ENCODE measurements at regions not wholly inside any gene's neighbourhood (a gene's known extent, or its start where the extent isn't known, plus 50 kb on each side); places are given as distances from the start of the nearest gene placed in this dataset.

DNA sequence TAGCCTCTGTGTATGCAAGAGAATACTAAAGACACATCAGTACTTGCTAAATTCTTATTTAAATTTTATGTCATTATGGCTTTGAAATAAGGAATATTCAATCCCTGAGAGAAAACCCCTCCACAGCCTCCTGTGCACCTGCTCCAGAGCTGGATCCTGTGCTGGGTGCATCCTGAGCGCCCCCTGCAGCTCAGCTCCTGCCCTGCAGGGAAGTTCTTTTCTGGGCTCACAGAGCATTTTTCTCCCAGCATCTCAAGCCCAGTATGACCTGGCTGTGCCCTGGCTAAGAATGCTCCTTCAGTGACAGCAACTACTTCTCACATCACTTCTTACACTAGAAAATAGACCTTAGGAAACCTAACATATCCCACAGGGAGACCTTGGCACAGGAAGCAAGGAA is 1211.7 kb downstream of the TMEM121 start:
- no peak overlapping the region for H3K4me3 ChIP-seq (ENCODE audit: extremely low read depth in 1 of 4, insufficient read depth in 2 of 4, low read depth in 3 of 4, low read length in 4 of 4)
- no peak overlapping the region for H3K9ac ChIP-seq (replicated peaks in 1 of 4; ENCODE audit: extremely low read depth in 1 of 4, low read depth in 3 of 4, low read length in 3 of 4)
- H3K9me3 ChIP-seq (ENCODE audit: insufficient read depth in 2 of 2, low read depth in 1 of 2, low read length in 1 of 2): peaks cover 8 to 43% of the 10 kb centered on the region in 2 experiments; a peak in 3 of 4 replicates
- no peaks in the 10 kb centered on the region for H3K23me2 ChIP-seq (ENCODE audit: low read depth, low read length)
- H3K79me2 ChIP-seq (ENCODE audit: control insufficient read depth in 1 of 2, insufficient read depth in 2 of 2, low read length in 2 of 2): no peaks in the 10 kb centered on the region
- DNase-seq (ENCODE audit: low read depth in 1 of 2, low spot score in 2 of 2) (no peak), FAIRE-seq (no peak)
- no peak overlapping the region for H2BK15ac ChIP-seq (ENCODE audit: low read length)
- no peak overlapping the region for H3K4me2 ChIP-seq (ENCODE audit: insufficient read depth in 1 of 2, low read depth in 2 of 2, low read length in 2 of 2)
- H3K4ac ChIP-seq (replicated peaks; ENCODE audit: insufficient read length, low read depth, low read length): no peak overlapping the region
- POLR2A ChIA-PET (ENCODE audit: partially characterized antibody): no interaction called here
- no peak overlapping the region for H4K8ac ChIP-seq (ENCODE audit: extremely low read depth, insufficient read depth, low read length)
- no peak overlapping the region for H2BK20ac ChIP-seq (ENCODE audit: low read length)
- no peak overlapping the region for H4K5ac ChIP-seq (ENCODE audit: insufficient read length, low read depth, low read length)
- H2BK5ac ChIP-seq (ENCODE audit: low read depth, low read length): no peak overlapping the region
- H3K18ac ChIP-seq (ENCODE audit: extremely low read depth, low read length): no peak overlapping the region
- H2AK5ac ChIP-seq (ENCODE audit: low read depth, low read length): no peak overlapping the region
- no peak overlapping the region for H4K91ac ChIP-seq (replicated peaks; ENCODE audit: insufficient read length, low read length)
- H3K79me1 ChIP-seq (ENCODE audit: low read depth, low read length): no peaks in the 10 kb centered on the region
- no peak overlapping the region for H2BK12ac ChIP-seq (ENCODE audit: low read depth, low read length)
- H3K14ac ChIP-seq (ENCODE audit: insufficient read length): no peak overlapping the region
- no peaks in the 10 kb centered on the region for H3K27me3 ChIP-seq (replicated peaks in 1 of 4; ENCODE audit: control insufficient read depth in 3 of 4, extremely low read depth in 1 of 4, insufficient read depth in 3 of 4, low read length in 3 of 4)
- no peak overlapping the region for H3K56ac ChIP-seq (replicated peaks; ENCODE audit: insufficient read length, low read depth, low read length)
- WGBS, 2 experiments (ENCODE audit: extremely low coverage in 1 of 2, insufficient coverage in 1 of 2, insufficient read length in 1 of 2, insufficient replicate concordance in 2 of 2, low coverage in 1 of 2, low lambda C conversion rate in 2 of 2, missing lambda C conversion rate in 1 of 2): 29% methylated on average over 1 of the region's 1 CpG; no CpG with 5 or more reads in 1 of the 2 experiments
- no peak overlapping the region for H3K23ac ChIP-seq (ENCODE audit: insufficient read length)
- CTCF ChIA-PET (ENCODE audit: partially characterized antibody): no interaction called here
- no peaks in the 10 kb centered on the region for H3K4me1 ChIP-seq (replicated peaks in 1 of 4; ENCODE audit: control insufficient read depth in 3 of 4, insufficient read depth in 4 of 4, low read length in 3 of 4)
- no peak overlapping the region for H2BK120ac ChIP-seq (replicated peaks; ENCODE audit: low read depth, low read length)
- no peak overlapping the region for H3K27ac ChIP-seq (ENCODE audit: low read depth, low read length)
- no peaks in the 10 kb centered on the region for H3K36me3 ChIP-seq (ENCODE audit: control insufficient read depth in 2 of 4, insufficient read depth in 4 of 4, low read length in 3 of 4)
- TF ChIP-seq EGR1 (IDR thresholded peaks at IDR 0.05; ENCODE audit: borderline replicate concordance, low read depth, low read length) (no peak), SIN3A (conservative IDR thresholded peaks at IDR 0.05 in 1 of 2, IDR thresholded peaks at IDR 0.05 in 1 of 2; ENCODE audit: low read depth in 1 of 2, low read length in 2 of 2) (no peak), YY1 (IDR thresholded peaks at IDR 0.05; ENCODE audit: low read depth, low read length) (no peak), JUND (IDR thresholded peaks at IDR 0.05; ENCODE audit: low read length) (no peak), SP1 (IDR thresholded peaks at IDR 0.05; ENCODE audit: low read depth, low read length) (no peak), TEAD4 (IDR thresholded peaks at IDR 0.05; ENCODE audit: low read depth, low read length) (no peak), POLR2AphosphoS5 (IDR thresholded peaks at IDR 0.05; ENCODE audit: low read depth, low read length) (no peak), CBX5 (IDR thresholded peaks at IDR 0.05; ENCODE audit: low read depth, low read length) (no peak), KDM4A (IDR thresholded peaks at IDR 0.05; ENCODE audit: low read depth, low read length, severe bottlenecking) (no peak), CREB1 (IDR thresholded peaks at IDR 0.05) (no peak), BACH1 (IDR thresholded peaks at IDR 0.05; ENCODE audit: low read length) (no peak), SP4 (IDR thresholded peaks at IDR 0.05; ENCODE audit: low read length) (no peak)
- H2AFZ ChIP-seq (ENCODE audit: low read length): no peak overlapping the region
- H4K20me1 ChIP-seq (replicated peaks in 1 of 2; ENCODE audit: control insufficient read depth in 1 of 2, insufficient read depth in 2 of 2, low read length in 2 of 2): no peaks in the 10 kb centered on the region

Measured in H1 (cell line).